GM18867 (cell line): ENCODE measurements at regions not wholly inside any gene's neighbourhood (a gene's known extent, or its start where the extent isn't known, plus 50 kb on each side); places are given as distances from the start of the nearest gene placed in this dataset.
"Not testable (repeated sequence)": the region's sequence is repeated elsewhere in the genome, so short reads cannot be mapped to it uniquely, and the experiment has no call there.

Source experiments
- ATAC-seq: cut with Tn5 transposase; IDR thresholded peaks from one replicate; pipeline ENCODE4 v1.9.1; 2021; ENCODE audit warnings: mild to moderate bottlenecking, moderate library complexity; ENCODE audit not compliant: unreplicated experiment

DNA sequence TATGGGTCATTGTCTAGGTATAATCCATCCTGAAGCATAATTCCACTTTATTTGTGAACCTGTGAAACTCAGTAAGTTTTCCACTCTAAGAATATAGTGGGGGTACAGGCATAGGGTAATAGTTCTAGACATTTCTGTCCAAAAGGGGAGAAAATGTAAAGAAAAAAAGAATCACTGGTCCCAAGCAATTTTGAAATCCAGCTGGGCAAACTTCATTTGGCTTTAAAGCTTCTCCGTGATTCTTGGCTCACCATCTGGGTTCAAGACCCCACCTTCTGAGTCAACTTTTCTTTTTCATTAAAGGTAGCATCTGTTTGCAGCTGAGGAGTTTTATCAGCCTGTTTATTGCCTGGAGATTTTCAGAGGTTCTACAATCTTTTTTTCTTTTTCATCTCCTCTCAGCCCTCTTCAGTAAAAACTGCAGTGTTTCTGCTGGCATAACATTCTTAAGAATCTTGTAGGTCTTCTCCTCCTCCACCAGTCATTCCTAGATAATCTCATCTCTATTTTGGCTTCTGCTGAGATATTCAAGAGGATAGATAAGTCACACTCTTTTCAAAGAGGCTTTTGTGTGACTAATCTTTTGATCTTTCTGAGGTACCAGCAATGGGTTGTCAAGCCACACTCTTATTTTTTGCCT, 126.1 kb upstream of the PITX1 start:
- no peak for ATAC-seq

DNA sequence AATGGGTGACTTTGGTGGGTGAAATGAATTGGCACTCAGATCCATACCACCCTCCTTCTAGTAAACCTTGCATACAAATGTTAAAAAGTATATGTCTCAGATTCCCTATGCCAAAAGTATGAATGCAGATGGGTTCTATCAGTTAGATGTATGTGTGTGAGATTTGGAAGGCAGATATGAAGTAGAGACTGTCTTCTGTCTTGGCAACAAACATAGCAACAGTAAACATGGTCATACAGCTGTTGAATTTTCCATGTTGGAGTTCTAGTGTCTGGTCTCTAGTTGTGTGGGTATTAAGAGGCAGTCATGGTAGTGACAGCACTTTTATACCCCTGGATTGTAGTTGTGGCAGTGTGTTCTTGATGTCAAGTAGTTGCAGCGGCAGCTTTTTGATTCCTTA, 125.6 kb upstream of the PITX1 start:
- ATAC-seq: no peak

DNA sequence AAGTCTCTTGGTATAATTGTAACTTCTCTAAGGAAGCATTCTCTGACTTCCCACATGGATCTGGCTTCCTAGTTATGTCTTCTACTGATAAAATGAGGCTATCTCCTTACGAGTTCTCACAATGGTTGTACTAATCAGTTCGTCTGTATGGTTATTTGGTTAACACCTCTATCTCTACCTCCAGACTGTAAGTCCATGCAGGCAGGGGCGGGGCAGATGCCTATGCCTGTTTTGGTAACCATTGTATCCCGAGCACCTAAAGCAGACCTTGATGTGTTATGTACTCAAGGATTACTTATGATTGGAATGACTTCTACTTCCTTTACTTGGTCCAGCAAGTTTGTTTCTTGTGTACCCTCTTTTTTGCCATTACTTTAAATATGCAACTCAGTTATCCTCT, 125.0 kb upstream of the PITX1 start:
- ATAC-seq: no peak

DNA sequence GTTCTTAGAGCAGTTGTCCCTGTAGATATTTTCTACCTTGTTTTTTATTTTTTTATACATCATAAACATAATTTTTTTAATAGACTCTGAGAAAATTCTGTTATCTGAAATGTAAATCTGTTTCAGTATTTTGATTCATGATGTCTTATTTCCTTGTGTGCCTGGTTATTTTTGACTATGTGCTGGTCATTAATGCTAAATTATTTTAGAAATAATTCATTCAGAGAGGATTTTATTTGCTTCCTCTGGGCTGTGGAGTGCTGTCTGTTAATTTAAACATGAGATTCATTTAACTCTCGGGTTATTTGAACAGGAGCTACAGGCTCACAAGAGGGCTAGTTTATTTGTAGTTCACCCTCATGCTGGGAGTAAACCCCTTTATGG, 124.3 kb upstream of the PITX1 start:
- ATAC-seq: no peak

DNA sequence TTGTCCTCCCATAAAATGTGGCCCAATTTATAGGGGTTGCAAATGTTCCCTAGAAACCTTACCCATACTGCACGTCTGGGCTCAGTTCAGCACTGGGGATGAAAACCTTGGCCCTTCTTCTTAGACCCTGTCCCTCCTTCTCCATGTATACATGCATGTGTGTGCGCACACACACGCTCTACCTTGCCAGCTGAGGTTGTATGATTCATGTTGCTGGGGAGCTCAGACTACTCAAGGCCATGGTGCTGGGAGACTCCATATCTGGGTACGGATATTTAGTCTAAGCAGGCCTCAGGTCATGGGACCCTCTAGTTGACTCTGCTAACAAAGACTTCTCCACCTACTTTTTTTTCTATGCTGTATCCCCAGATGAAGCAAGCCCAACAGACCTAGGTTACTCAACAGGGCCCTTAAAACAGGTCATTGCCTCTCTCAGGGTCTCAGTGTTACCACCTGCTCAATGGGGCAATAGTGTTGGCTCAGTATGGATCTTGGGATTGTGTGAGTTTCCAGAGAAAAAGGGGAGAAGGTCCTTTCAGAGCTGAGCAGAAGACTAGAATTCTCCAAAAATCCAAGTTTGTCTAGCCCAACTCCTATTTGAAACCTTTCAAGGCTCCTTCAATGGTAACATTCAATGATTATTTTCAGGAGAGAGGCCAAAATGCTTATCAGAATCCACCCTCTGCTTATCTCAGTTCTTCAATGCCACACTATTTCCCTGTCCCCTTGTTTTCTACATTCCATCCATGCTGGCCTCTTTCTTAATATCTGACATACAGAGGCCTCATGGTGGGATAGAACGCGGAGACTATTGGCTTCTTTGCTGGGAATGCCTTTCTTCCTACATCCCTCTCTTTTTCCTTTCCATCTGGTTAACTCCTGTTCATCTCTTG, 123.6 kb upstream of the PITX1 start:
- ATAC-seq: no peak

GRCh38 chr5:135156715-135157404, 122.8 kb upstream of the PITX1 start:
- no peak for ATAC-seq

DNA sequence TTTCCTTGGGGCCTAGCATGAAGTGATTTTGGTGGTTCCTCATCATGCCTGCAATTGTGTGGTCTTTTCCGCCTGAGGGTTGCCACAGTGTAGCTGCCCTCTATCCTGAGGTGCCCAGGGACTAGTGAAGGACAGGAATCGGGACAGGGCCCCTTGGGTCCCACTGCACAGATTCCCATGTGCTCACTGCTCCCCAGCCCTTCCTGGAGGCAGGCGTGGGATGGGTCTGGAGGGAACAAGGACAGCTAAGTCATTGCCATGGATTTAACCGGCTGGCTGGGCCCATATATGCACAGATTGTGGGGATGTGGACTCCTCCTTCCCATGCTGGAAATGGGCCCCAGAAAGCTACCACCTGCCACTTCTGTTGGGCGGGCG, 122.3 kb upstream of the PITX1 start:
- no peak for ATAC-seq

DNA sequence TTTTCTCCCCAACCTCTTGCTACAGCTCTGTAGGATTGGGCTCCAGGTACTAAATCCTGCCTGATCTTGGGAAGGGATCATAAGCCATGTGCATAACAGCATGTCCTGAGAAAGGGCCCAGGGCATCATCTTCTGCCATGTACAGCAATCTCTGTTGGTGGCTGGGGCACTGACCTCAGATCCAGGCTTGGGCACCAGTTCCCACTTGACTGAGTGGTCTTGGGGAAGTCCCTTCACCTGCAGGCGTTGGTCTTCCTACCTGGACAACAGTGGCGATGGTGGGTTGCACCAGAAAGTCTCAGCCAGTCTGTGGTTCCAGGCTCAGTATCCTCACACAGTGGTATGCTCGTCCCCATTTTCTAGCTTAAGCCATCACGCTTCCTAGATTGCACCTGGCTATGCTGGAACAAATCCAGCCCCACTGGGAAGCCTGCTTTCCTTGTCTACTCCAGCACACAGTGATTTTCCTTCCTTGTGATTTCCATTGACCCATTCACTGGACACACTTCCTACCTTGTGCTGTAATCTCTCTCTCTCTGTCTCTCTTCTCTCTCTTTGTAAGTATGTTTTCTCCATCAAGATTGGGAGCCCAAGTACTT, 121.7 kb upstream of the PITX1 start:
- ATAC-seq: no peak

DNA sequence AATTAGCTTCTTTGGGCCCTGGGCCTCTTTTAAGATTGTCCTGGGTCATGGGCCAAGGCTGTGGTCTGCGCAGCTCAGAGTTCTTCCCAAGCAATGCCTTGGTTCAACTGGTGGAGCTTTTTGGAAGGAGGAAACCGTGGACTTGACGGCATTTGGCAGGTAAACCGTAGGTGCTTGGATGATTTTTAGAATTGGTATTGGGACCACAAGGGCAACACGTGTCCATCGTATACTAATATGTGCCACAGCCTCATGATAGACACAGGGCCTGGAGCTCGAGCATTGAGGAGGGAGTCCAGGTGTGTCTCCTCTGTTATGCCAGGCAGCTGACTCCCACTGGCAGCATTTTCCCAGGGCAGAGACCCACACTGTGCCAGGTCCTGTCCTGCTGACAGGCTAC, 120.9 kb upstream of the PITX1 start:
- ATAC-seq: no peak

- no peak for ATAC-seq
Measured at GRCh38 chr5:135154197-135154596, 120.2 kb upstream of the PITX1 start.

DNA sequence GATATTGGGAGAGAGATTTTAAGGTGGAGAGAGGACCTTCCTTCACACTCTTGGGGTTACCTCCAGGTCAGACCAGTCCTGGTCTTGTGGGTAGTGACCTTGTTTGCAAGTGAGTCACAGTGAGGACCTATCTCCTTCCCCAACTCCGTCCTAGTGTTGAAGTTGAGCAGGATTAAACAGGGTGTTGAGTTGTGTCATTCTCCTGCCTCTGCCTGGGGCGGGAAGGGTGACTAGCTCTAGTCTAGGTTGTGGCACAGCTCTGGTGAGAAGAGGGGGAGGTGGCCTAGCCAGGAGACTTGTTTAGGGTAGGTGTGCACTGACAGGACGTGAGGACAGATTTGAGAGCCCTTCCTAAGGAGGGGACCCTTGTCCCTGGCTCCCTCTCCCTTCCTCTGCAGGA, 119.6 kb upstream of the PITX1 start:
- ATAC-seq: no peak

DNA sequence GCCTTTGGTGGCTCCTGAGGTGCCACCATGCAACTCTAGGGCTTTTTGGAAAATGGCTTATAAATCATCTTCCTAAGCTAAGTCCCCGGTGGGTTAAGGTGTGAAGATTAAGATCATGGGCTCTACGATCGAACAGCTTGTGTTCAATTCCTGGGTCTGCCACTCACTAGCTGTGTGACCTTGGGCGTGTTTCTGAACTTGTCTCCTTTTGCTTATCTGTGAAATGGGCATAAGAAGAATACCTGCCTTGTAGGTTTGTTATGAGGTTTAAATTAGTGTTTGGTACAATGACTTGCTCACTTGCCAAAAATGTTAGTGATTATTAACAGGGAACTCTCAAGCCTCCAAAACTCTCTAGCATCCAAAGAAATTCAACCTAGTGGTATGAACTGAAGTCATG, 119.2 kb upstream of the PITX1 start:
- no peak for ATAC-seq

- ATAC-seq: not testable (repeated sequence)
Measured at GRCh38 chr5:135151660-135152059, 117.6 kb upstream of the PITX1 start.

GRCh38 chr5:135151256-135151655, 117.2 kb upstream of the PITX1 start:
- ATAC-seq: no peak

DNA sequence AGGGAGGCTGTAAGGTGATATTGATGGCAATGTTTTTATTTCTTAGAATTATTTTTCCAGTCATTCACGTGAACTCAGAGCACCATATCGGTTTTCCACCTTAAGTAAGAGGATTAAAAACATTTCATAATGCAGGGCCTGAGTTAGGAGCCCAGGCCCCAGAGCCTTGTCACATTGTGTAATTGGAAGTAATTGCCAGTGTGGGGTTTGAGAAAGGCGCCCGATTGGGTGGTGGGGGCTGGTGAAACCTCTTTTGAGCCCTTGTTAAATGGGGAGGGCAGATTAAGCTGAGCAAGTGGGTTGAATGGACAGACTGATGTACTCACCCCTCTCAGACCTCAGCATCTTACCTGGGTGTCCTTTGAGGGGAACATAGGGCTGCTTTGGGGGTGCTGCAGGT, 116.7 kb upstream of the PITX1 start:
- ATAC-seq: no peak

- no peak for ATAC-seq
Measured at GRCh38 chr5:135149956-135150723, 116.1 kb upstream of the PITX1 start.

DNA sequence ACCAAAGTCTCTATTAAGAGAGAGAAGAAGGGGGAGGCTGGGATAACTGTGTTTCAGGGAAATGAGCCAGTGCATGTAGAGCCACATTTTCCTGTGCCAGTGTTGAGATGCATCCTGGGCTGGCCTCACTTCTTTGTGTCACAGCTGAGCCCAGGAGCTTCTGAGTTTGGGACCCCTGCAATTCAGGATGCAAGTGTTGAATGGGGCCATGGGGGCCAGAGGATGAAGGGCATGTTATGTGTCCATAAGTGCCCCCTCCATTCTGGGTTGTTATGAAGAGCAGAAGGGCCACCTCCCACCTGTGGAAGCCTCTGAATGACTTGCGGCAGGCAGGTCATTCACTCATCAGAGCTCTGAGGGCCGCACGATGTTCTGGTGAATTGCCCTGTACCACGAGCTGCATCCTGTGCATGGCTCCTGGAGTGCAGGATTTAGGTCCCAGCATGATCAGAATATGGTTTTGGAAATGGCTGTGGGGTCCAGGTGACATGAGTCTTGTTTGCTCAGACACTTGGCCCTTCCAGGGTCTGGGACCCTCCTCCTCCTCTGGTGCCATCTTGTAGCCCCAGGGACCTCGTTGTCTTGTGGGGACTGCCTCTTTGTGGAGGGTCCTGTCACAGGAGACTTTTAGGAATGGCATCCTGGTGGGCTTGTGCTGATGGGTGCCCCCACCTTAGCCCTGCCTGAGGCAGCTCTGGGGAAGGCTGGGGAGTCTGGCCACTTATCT, 115.4 kb upstream of the PITX1 start:
- ATAC-seq: no peak

DNA sequence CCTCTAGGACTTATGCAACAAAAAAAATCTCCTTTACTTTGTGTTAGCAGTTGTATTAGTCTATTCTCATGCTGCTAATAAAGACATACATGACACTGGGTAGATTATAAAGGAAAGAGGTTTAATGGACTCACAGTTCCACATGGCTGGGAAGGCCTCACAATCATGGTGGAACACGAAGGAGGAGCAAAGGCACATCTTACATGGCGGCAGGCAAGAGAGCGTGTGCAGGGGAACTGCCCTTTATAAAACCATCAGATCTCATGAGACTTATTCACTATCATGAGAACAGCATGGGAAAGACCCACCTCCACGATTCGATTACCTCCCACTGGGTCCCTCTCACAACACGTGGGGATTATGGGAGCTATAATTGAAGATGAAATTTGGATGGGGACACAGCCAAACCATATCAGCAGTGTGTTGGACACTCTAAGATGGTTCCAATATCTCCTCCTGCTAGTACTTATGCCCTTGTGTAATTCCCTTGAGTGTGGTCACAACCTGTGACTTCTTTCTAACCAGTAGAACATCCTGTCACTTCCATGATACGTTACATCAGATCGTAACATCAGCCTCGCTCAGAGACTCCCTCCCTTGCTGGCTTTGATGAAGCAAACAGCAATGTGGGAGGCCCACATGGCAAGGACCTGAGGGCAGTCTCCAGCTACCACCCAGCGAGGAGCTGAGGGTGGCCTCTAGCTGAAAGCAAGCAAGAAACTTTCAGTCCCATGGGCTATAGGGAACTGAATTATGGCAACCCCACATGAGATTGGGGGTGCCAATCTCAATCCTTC, 113.5 kb upstream of the PITX1 start:
- ATAC-seq: no peak

GRCh38 chr5:135145985-135146384, 112.0 kb upstream of the PITX1 start:
- ATAC-seq: no peak
